Lower leg skin (tissue), 4 donors: ENCODE measurements at regions not wholly inside any gene's neighbourhood (a gene's known extent, or its start where the extent isn't known, plus 50 kb on each side); places are given as distances from the start of the nearest gene placed in this dataset.
"Not testable (repeated sequence)": the region's sequence is repeated elsewhere in the genome, so short reads cannot be mapped to it uniquely, and the experiment has no call there.

Source experiments
- DNase-seq, 2 donors: peaks; one replicate each; pipeline ENCODE4 v3.0.0-alpha.2; 2019; ENCODE audit warnings: low spot score in 2 of 2
- H3K4me3 ChIP-seq: fragments of 200-600 bp; sonication (generic); 2 replicates; pipeline ENCODE4 v1.5.1; 2017; ENCODE audit warnings: mild to moderate bottlenecking, low read depth; ENCODE audit not compliant: poor library complexity, severe bottlenecking
- POLR2A ChIP-seq, 2 donors: fragments of 450-650 bp; IDR thresholded peaks; one replicate each; pipeline ENCODE4 v1.6.1; 2016 to 2017; ENCODE audit warnings: antibody characterized with exemption in 2 of 2, mild to moderate bottlenecking in 1 of 2, moderate library complexity in 1 of 2
- WGBS, 2 donors: methylation state at CpG; one replicate each; pipeline ENCODE4 v1.1.5; 2018; 5-methylcytosine and 5-hydroxymethylcytosine counted together
- intact Hi-C: fragments of 100-400 bp; cut with DNase I; formaldehyde crosslinking; loops from one replicate; pipeline ENCODE4 v1.15.0; 2023; ENCODE audit warnings: low total_unique reads
- TF ChIP-seq, protein P1 (sequence below), 3 donors: fragments of 450-650 bp; IDR thresholded peaks; one replicate each; pipeline ENCODE4 v1.5.1; 2016; ENCODE audit warnings: antibody characterized with exemption in 3 of 3, mild to moderate bottlenecking in 3 of 3, moderate library complexity in 2 of 3

- TF ChIP-seq POLR2A (IDR thresholded peaks at IDR 0.05), result no peak
- TF ChIP-seq, protein P1, sequence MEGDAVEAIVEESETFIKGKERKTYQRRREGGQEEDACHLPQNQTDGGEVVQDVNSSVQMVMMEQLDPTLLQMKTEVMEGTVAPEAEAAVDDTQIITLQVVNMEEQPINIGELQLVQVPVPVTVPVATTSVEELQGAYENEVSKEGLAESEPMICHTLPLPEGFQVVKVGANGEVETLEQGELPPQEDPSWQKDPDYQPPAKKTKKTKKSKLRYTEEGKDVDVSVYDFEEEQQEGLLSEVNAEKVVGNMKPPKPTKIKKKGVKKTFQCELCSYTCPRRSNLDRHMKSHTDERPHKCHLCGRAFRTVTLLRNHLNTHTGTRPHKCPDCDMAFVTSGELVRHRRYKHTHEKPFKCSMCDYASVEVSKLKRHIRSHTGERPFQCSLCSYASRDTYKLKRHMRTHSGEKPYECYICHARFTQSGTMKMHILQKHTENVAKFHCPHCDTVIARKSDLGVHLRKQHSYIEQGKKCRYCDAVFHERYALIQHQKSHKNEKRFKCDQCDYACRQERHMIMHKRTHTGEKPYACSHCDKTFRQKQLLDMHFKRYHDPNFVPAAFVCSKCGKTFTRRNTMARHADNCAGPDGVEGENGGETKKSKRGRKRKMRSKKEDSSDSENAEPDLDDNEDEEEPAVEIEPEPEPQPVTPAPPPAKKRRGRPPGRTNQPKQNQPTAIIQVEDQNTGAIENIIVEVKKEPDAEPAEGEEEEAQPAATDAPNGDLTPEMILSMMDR (IDR thresholded peaks at IDR 0.05), result no peak
- intact Hi-C loops, result no loop called here
- WGBS, 2 donors, result 33 to 45% methylated on average over 1 of the region's 1 CpG
These were observed 437.5 kb downstream of the NR4A2 start for GRCh38 chr2:155895016-155895415.

GRCh38 chr2:155880382-155880781 lies 452.1 kb downstream of the NR4A2 start:
- WGBS, 2 donors, result 45 to 63% methylated on average over 4 to 5 of the region's 5 CpGs
- DNase-seq, intact Hi-C loops, H3K4me3 ChIP-seq: not testable (repeated sequence)

More at GRCh38 chr2:155895016-155895415, 437.5 kb downstream of the NR4A2 start:
- H3K4me3 ChIP-seq, result no peak overlapping the region
- no peak for DNase-seq

GRCh38 chr2:155879900-155880299 lies 452.6 kb downstream of the NR4A2 start:
- H3K4me3 ChIP-seq, DNase-seq, intact Hi-C loops: not testable (repeated sequence)
- 66 to 70% methylated on average over 5 of the region's 5 CpGs for WGBS, 2 donors

- DNase-seq, result no peak
- no peak overlapping the region for H3K4me3 ChIP-seq
- intact Hi-C loops, result no loop called here
- WGBS, 2 donors, result 54 to 59% methylated on average over 3 of the region's 3 CpGs
- no peak for TF ChIP-seq POLR2A (IDR thresholded peaks at IDR 0.05)
- TF ChIP-seq, protein P1 (IDR thresholded peaks at IDR 0.05), result no peak
These were observed 460.1 kb downstream of the NR4A2 start for GRCh38 chr2:155872396-155872795.

- DNase-seq, result no peak
- TF ChIP-seq, protein P1 (IDR thresholded peaks at IDR 0.05), result no peak
- TF ChIP-seq POLR2A (IDR thresholded peaks at IDR 0.05), result no peak
- intact Hi-C loops, result no loop called here
- H3K4me3 ChIP-seq, result no peak overlapping the region
- 54 to 58% methylated on average over 4 of the region's 4 CpGs for WGBS, 2 donors
These were observed 460.6 kb downstream of the NR4A2 start for GRCh38 chr2:155871940-155872339.

GRCh38 chr2:155867564-155867963 lies 465.0 kb downstream of the NR4A2 start:
- no peak for DNase-seq
- 61 to 76% methylated on average over 3 of the region's 3 CpGs for WGBS, 2 donors
- intact Hi-C loops, result no loop called here
- no peak for TF ChIP-seq POLR2A (IDR thresholded peaks at IDR 0.05)
- TF ChIP-seq, protein P1 (IDR thresholded peaks at IDR 0.05), result no peak
- no peak overlapping the region for H3K4me3 ChIP-seq

- intact Hi-C loops, result no loop called here
- no peak overlapping the region for H3K4me3 ChIP-seq
- 65 to 67% methylated on average over 5 of the region's 5 CpGs for WGBS, 2 donors
- TF ChIP-seq POLR2A (IDR thresholded peaks at IDR 0.05), result no peak
- TF ChIP-seq, protein P1 (IDR thresholded peaks at IDR 0.05), result no peak
- DNase-seq, result no peak
These were observed 466.0 kb downstream of the NR4A2 start for GRCh38 chr2:155866477-155866876.
